Prostate gland (tissue), 2 donors: ENCODE measurements at regions not wholly inside any gene's neighbourhood (a gene's known extent, or its start where the extent isn't known, plus 50 kb on each side); places are given as distances from the start of the nearest gene placed in this dataset.

Experiments used
- DNase-seq: peaks from one replicate; pipeline ENCODE4 v3.0.0-alpha.2; 2019; ENCODE audit warnings: low spot score
- H3K27ac ChIP-seq, 2 donors: fragments of 200-600 bp; sonication (generic); 2 replicates each; pipeline ENCODE4 v1.5.1; 2017 to 2019
- H3K27me3 ChIP-seq: fragments of 200-600 bp; sonication (generic); replicated peaks from 2 replicates; pipeline ENCODE4 v1.5.1; 2019; ENCODE audit not compliant: insufficient read depth
- H3K36me3 ChIP-seq, 2 donors: fragments of 200-600 bp; sonication (generic); 1 replicate in 1 of 2; 2 replicates in 1 of 2; pipeline versions ENCODE4 v1.5.1 to v1.8.1; 2017 to 2019
- H3K4me1 ChIP-seq: fragments of 200-600 bp; sonication (generic); replicated peaks from 2 replicates; pipeline ENCODE4 v1.5.1; 2019
- H3K4me3 ChIP-seq, 2 donors: fragments of 200-600 bp; sonication (generic); 2 replicates each; pipeline ENCODE4 v1.5.1; 2017 to 2019
- H3K9me3 ChIP-seq: fragments of 200-600 bp; sonication (generic); 2 replicates; pipeline ENCODE4 v1.5.1; 2017
- CTCF ChIP-seq, 4 experiments: fragments of 200-600 bp in 2 of 4; fragments of 450-650 bp in 2 of 4; sonication (generic) in 2 of 4; IDR thresholded peaks; 1 replicate in 3 of 4; 2 replicates in 1 of 4; pipeline ENCODE4 v1.5.1; 2016 to 2019; ENCODE audit warnings: antibody characterized with exemption in 4 of 4, mild to moderate bottlenecking in 2 of 4, moderate library complexity in 2 of 4
- POLR2A ChIP-seq: fragments of 450-650 bp; IDR thresholded peaks from one replicate; pipeline ENCODE4 v1.6.1; 2016; ENCODE audit warnings: antibody characterized with exemption, mild to moderate bottlenecking
- POLR2AphosphoS5 ChIP-seq: sonication (generic); formaldehyde crosslinking; IDR thresholded peaks from one replicate; pipeline ENCODE4 v1.6.1; 2017; ENCODE audit warnings: antibody characterized with exemption
- WGBS: methylation state at CpG from one replicate; pipeline ENCODE4 v1.1.5; 2018; 5-methylcytosine and 5-hydroxymethylcytosine counted together
- intact Hi-C: fragments of 100-400 bp; cut with DNase I; formaldehyde crosslinking; loops from one replicate; pipeline ENCODE4 v1.14.2; 2022

DNA sequence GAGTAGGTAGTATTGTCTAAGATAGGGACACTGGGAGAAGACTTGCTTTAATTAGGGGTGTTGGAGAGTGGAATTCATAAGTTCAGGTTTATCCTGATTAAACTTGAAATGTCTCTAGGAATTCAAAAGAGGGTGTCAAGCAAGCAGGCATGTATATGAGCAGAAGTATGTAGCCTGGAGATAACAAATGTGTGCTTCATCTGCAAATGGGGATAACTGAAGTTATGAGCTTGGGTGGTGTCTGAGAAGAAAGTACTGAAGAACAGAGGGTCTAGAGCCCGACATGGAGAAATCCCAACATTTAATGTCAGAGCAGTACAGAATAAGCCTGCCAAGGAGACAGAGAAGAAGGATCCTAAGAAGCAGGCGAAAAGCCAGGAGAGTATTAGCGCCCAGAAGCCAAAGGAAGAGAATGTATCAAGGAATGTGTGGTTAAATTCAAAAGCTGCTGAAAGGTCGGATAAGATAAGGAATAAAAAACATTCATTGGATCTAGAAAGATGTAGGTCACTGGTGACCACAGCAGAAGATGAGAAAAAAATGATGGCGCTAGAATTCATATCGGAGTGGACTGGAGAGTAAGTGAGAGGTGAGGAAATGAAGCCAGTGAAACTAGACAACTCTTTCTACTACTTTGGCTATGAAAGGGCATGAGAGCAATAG, 401.5 kb upstream of the PIK3R1 start:
- 48% methylated on average over 6 of the region's 6 CpGs for WGBS
- no peak for DNase-seq
- no peaks in the 10 kb centered on the region for H3K36me3 ChIP-seq
- TF ChIP-seq CTCF (IDR thresholded peaks at IDR 0.05) (no peak), POLR2A (no peak), POLR2AphosphoS5 (no peak)
- H3K27ac ChIP-seq: peak overlapping the region in 1 of 2 donors; percentile 47
- H3K4me1 ChIP-seq: peaks cover 9% of the 10 kb centered on the region
- H3K9me3 ChIP-seq: no peaks in the 10 kb centered on the region
- intact Hi-C loops: no loop called here
- H3K27me3 ChIP-seq: no peaks in the 10 kb centered on the region
- no peak overlapping the region for H3K4me3 ChIP-seq

- 58% methylated on average over 5 of the region's 5 CpGs for WGBS
- H3K27me3 ChIP-seq: no peaks in the 10 kb centered on the region
- H3K9me3 ChIP-seq: no peaks in the 10 kb centered on the region
- H3K4me1 ChIP-seq: no peaks in the 10 kb centered on the region
- no peak overlapping the region for H3K4me3 ChIP-seq
- DNase-seq: no peak
- intact Hi-C loops: loop anchor here (10.0 kb wide), 1 partner anchor 565 kb away; no protein-coding TSS in a partner anchor
- no peak overlapping the region for H3K27ac ChIP-seq
- H3K36me3 ChIP-seq: no peaks in the 10 kb centered on the region
- no peak for TF ChIP-seq CTCF (IDR thresholded peaks at IDR 0.05)
- no peak for TF ChIP-seq POLR2A
- no peak for TF ChIP-seq POLR2AphosphoS5
Observed at GRCh38 chr5:67809589-67809988, 406.0 kb upstream of the PIK3R1 start.

DNA sequence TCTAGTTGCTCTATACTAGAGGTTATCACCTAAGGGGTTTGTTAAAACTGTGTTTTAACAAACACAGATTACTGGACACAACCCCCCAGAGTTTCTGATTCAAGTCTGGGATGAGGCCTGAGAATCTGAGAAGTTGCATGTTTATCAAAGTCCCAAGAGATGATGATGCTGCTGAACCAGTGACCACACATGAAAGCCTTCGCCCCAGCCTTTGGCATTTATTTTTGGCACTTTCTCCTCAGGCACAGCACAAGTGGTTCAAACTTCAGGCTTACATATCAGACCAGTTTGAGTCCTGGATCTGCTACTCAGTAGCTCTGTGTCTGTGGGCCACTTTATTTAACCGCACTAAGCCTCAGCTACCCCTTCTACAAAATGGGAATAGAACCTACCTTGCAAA, 407.2 kb upstream of the PIK3R1 start:
- Histone ChIP-seq H3K9me3 (no peaks in the 10 kb centered on the region), H3K36me3 (no peaks in the 10 kb centered on the region), H3K4me1 (no peaks in the 10 kb centered on the region), H3K4me3 (no peak overlapping the region), H3K27ac (no peak overlapping the region), H3K27me3 (no peaks in the 10 kb centered on the region)
- no peak for DNase-seq
- TF ChIP-seq POLR2A (no peak), CTCF (IDR thresholded peaks at IDR 0.05) (no peak), POLR2AphosphoS5 (no peak)
- intact Hi-C loops: loop anchor here (10.0 kb wide), 1 partner anchor 564 kb away; no protein-coding TSS in a partner anchor
- 96% methylated on average over 2 of the region's 2 CpGs for WGBS

GRCh38 chr5:67807439-67807888, 408.1 kb upstream of the PIK3R1 start:
- intact Hi-C loops: loop anchor here (10.0 kb wide), 1 partner anchor 563 kb away; no protein-coding TSS in a partner anchor
- no peak overlapping the region for H3K4me3 ChIP-seq
- DNase-seq: no peak
- 76% methylated on average over 1 of the region's 1 CpG for WGBS
- H3K27ac ChIP-seq: no peak overlapping the region
- H3K9me3 ChIP-seq: no peaks in the 10 kb centered on the region
- no peaks in the 10 kb centered on the region for H3K4me1 ChIP-seq
- no peaks in the 10 kb centered on the region for H3K27me3 ChIP-seq
- TF ChIP-seq POLR2A (no peak), POLR2AphosphoS5 (no peak), CTCF (IDR thresholded peaks at IDR 0.05) (no peak)
- no peaks in the 10 kb centered on the region for H3K36me3 ChIP-seq
